GM21381 (cell line): ENCODE measurements at regions not wholly inside any gene's neighbourhood (a gene's known extent, or its start where the extent isn't known, plus 50 kb on each side); places are given as distances from the start of the nearest gene placed in this dataset.

Experiments
- ATAC-seq: cut with Tn5 transposase; IDR thresholded peaks from one replicate; pipeline ENCODE4 v1.9.1; 2021; ENCODE audit warnings: mild to moderate bottlenecking, moderate library complexity; ENCODE audit not compliant: unreplicated experiment

DNA sequence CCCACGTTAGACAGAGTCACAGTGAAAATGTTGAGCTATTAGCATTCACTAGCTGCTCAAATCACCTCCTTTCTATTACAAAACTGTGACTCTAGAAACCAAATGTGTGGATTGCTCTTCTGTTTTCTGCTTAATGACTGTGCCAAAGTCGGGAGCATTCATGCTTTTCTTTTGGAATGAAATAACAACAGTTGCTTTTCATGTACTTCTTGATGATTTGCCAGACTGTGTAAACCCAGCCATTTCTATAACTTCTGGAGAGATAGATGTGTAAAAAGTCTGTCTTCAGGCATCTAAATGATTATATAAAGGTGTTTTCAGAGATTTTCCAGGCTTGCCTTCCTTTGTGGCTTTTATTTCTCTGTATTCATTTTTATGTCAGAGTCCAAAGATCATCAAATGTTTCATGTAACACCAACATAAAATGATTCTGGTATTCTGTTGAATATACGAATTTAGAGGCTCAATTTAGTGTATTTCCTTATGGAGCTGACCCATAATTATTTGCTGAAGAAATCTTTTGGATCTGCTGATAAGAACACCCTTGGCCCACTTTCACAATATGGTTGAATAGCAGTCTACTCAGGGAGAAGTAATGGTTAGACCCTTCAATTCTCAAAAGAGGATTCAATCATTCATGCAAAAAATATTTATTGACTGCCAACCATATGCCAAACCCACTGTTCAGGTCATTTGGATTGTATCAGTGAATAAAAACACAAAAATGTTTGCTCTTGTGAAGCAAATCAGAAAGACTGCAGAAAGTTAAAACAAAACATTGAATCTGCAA lies 581.2 kb downstream of the CDH18 start:
- ATAC-seq: no peak

- ATAC-seq: no peak
These were observed 579.9 kb downstream of the CDH18 start for GRCh38 chr5:19408149-19408548.

DNA sequence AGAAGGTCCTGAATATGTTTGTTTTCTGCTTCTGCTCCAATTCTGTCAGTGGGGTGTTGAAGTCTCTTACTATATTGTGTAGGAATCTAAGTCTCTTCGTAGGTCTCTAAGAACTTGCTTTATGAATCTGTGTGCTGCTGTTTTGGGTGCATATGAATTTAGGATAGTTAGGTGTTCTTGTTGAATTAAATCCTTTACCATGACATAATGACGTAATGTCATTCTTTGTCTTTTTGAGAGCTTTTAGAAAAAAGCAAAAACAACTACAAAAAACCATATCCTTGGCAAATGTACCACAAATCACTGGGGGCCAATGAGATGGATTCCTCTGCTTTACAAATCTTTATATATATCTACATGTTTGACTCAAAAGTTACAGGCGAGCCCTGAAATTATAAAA lies 576.1 kb downstream of the CDH18 start:
- no peak for ATAC-seq
